ENCODE measurements at regions not wholly inside any gene's neighbourhood (a gene's known extent, or its start where the extent isn't known, plus 50 kb on each side); places are given as distances from the start of the nearest gene placed in this dataset.

DNA sequence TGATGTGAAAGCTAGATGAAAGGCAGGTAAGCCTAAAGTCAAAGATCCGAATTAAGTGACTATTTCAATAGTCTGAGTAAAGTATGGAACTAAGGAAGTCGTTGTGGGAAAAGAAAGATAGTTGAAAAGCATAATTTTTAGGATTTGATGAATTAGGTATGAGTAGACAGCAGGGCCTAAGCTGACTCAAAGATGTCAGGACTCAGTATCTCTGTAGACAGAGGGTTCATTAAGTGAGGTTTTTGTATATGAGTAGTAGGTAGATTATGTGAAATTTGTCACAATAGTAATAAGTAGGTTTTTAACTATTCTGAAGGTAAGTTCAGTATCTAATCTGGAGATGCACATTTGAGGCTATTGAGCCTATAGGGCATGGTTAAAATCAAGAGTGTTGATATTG is 196.4 kb downstream of the RASSF9 start:
- no peak for DNase-seq (ENCODE audit: low spot score)

DNA sequence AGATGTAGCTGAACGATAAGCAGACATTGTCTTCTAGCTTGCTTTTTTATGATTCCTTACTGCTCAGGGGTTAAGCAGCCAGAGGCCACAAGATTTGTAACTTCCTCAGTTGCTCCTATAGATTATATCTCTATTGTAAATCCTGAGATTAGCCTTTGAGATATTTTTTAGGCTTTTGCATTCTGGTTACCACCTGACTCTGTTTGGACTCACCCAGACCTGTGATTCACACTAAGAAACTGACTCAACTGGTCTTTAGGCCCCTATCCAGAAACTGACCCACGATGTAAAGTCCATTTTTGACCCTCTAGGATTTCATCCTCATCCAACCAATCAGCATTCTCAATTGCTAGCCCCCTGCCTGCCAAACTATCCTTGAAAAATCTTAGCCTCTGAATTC is 194.4 kb downstream of the RASSF9 start:
- no peak for DNase-seq (ENCODE audit: low spot score)

DNA sequence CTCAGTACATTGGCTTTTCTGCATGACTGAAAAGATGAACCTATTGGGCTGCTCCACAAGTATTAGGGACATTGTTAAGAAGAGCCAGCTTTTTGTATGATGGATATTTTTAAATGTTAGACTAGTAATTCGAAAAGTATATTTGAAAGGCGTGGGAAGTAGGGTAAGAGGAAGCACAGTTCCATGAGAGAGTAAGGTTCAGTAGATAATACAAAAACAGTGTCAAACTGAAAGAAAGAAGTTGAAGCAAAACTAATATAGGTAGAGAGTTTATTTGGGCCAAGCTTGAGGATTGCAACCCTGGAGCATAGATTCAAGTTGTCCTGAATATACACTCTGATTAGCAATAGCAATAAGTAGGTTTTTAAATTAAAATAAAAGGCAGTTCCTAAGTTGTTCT is 193.9 kb downstream of the RASSF9 start:
- no peak for DNase-seq (ENCODE audit: low spot score)

DNA sequence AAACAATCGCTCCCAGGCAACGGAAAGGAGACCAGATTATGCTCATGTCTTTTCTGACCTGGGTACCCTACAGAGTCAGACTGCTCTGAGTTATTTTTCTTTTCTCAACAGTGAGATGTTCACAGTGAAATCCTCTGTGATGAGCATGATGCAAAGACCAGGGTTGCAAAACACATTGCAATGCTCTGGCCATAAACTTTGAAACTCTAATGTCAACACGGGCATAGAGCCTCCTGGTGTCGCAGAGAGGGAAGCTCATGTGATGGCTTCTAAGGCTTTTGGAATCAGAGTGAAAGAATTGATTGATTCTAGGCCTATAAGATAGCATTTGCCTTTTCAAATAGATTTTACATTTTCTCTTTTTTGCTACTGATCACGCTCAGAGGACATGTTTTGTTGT is 193.4 kb downstream of the RASSF9 start:
- peak; percentile 48 for DNase-seq (ENCODE audit: low spot score)

DNA sequence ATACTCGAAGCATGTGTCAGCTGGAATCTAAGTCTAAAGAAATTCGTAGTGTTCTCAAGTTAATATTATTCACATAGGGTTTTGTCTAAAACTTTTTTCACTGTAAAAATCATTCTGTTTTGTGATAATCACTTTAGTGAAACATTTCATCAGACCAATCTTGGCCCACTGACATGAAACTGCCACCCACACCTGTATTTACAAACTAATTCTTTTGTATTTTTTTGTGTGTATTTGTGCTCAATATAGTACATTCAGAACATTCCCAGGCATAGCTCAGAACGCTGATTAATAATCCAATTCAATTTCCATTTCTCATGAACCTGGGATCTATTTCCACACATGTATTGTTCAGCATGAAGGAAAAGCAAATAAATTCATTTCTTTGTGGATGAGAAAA is 191.7 kb downstream of the RASSF9 start:
- DNase-seq (ENCODE audit: low spot score), result no peak

DNA sequence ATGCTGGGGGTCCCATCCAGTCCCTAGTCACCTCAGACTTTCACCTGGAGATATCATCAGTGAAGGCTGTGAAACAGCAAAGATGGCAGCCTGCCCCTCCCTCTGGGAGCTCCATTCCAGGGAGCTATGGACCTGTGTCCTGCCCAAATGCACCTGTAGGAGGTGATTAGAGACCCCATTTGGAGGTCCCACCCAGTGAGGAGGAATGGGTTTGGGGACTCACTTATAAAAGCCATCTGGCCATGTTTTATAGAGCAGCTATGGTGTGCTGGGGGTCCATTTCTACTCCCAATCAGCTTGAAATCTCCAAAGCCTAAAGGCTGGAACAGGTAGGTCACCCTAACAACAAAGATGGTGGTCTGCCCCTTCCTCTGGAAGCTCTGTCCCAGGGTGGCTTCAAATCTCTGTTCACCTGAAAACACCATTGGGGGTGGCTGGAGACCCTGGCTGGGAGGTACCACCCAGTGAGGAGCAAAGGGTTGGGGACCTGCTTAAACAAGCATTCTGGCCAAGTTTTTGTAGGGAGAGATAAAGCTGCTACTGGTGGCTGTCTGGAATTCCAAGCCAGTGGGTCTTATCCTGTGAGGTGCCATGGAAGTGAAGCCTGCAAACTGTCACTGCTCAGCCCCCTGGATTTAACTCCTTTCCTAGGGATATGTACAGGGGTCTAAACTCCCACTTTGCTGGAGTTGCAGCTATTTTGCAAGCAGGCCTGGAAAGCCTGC is 182.3 kb downstream of the RASSF9 start:
- DNase-seq (ENCODE audit: low spot score), result no peak

DNA sequence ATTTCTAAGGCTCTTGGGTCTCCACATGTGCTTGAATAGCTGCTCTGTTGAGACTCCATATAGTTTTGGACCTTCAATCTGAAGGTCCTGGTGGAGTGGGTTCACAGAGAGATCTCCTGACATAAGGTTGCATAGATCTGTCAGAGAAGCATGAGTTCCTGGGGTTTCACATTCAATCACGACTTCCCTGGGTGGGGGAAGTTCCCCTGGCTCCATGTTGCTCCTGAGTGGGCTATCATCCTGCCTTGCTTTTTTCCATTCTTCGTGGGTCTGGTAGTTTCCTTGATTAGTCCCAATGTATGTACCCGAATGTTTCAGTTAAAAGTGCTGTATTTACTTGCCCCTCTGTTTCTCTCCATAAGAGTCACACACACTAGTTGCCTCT is 181.8 kb downstream of the RASSF9 start:
- DNase-seq (ENCODE audit: low spot score), result no peak

DNA sequence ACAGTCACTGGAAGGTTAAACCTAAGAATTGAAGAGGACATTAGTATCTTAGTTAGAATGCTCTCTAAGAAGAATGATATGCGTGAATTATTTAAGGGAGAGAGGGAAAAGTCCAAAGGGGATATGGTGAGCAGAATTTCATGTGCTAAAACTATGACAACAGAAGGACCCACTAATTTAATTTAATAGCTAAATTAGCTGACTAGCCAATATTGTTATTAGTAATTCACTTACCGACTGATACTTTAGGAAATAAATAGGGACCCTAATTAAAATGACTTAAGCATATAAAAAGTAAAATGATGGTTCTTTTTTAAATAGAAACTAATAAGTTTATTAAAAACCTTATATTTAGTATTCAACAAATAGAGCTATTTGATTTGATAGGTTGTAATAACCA is 179.6 kb downstream of the RASSF9 start:
- no peak for DNase-seq (ENCODE audit: low spot score)

DNA sequence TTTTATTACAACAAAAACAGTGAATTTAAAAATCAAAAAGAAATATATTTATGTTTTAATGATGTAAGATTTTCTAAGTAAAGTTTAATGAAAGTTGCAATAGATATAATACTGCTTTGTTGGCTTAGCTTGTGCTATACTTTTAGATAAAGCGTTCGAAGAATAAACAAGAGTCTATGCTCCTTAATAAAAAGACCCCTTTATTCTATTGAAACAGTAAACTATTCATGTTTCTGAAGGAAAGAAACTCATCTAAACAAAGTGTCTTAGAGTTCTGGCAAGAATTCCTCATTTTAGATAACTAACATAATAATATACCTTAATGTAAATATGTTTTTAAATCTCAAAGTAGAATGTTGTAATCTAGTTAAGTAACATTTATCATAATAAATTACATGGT is 179.0 kb downstream of the RASSF9 start:
- DNase-seq (ENCODE audit: low spot score), result no peak

DNA sequence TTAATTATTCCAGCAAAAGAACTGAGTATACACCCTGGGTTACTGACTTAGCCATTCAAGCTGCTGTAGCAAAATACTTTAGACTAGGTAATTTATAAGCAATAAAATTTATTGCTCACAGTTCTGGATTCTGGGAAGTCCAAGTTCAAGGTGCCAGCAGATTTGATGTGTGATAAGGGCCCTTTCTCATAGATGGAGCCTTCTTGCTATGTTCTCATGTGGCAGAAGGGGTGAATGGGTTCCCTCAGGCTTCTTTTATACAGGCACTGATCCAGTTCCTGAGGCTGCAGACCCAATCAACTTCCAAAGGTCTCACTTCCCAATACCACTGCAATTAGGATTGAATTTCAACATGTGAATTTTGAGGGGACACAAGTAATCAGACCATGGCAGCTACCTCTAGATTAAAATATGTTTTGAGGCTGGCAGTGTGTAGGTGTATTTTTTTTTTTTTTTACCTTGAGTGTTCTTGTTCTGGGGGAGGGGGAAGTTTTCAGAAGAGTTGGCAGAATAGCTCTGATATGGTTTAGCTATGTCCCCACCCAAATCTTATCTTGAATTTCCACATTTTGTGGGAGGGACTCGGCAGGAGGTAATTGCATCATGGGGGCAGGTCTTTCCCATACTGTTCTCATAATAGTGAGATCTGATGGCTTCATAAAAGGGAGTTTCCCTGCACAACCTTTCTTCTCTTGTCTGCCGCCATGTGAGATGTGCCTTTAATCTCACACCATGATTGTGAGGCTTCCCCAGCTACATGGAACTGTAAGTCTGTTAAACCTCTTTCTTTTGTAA is 178.2 kb downstream of the RASSF9 start:
- no peak for DNase-seq (ENCODE audit: low spot score)

DNA sequence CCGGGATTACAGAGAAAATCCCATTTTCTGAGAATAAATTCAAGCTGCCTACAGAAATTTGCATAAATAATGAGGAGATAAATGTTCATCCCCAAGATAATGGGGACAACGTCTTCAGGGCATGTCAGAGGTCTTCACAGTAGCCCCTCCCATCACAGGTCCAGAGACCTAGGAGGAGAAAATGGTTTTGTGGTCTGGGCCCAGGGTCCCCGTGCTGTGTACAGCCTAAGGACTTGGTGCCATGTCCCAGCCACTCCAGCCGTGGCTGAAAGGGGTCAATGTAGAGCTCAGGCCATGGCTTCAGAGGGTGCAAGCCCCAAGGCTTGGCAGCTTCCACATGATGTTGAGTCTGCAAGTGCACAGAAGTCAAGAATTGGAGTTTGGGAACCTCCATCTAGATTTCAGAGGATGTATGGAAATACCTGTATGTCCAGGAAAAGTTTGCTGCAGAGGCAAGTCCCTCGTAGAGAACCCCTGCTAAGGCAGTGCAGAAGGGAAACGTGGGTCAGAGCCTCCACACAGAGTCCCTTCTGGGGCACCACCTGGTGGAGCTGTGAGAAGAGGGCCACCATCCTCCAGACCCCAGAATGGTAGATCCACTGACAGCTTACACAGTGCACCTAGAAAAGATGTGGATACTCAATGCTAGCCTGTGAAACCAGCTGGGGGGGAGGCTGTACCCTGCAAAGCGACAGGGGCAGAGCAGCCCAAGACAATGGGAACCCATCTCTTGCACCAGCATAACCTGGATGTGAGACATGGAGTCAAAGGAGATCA is 176.3 kb downstream of the RASSF9 start:
- no peak for DNase-seq (ENCODE audit: low spot score)

DNA sequence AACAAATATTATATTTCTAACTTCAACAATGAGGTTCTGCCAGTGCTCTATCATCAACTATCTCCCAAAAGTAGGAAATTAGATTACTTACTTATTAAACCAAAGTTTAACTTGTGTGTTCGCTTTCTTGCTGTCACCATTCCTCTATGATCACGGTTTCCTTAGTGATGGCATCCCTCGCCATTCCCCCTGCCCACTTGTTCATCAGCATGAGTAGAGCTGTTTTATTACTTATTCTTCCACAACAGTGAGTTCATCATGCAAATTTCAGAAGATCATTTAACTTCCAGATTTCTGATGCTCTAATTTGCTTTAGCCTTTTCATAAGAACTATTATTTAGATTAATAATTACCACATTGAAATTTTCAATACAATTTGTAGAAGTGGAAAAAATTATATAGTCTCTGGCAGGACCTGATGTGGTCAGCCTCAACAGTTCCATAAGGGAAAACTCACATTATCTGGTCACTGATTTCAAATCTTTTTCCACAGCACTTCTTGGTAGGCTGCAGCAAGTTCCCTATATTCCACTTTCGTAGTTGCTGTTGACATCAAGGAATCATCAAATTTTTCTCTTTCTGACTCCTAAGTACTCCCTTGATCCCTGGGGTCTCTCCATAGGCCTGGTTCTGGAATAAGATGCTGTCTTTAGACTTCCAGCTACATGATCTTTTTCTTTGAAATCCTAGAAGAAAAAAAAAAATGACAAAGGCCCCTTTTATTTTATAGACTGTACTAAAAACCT is 174.6 kb downstream of the RASSF9 start:
- no peak for DNase-seq (ENCODE audit: low spot score)

DNA sequence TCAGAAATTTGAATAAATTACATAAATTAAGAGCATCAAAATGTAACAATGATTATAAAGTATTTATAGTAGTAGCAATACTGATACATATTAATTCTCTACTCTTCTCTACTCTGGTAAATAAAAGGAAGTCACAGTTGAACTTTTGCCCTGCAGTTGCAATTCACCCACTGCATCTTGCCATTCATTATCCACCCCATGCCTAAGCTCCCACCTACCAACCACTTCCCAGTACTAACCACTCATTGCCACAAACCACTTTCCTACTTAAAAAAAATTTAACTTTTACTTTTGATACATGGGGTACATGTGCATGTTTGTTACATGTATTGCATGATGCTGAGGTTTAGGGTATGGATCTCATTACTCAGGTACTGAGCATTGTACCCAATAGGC is 174.0 kb downstream of the RASSF9 start:
- DNase-seq (ENCODE audit: low spot score), result no peak

DNA sequence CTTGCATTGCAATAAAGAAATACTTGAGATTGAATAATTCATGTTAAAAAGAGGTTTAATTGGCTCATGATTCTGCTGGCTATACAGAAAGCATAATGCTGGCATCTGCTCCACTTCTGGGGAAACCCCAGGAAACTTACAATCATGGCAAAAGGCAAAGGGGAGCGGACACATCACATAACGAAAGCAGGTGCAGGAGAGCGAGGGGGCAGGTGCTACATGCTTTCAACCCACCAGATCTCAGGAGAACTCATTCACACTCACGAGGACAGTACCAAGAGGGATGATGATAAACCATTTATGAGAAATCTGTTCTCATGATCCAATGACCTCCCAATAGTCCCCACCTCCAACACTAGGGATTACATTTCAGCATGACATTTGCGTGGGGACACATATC is 172.6 kb downstream of the RASSF9 start:
- DNase-seq (ENCODE audit: low spot score), result no peak

DNA sequence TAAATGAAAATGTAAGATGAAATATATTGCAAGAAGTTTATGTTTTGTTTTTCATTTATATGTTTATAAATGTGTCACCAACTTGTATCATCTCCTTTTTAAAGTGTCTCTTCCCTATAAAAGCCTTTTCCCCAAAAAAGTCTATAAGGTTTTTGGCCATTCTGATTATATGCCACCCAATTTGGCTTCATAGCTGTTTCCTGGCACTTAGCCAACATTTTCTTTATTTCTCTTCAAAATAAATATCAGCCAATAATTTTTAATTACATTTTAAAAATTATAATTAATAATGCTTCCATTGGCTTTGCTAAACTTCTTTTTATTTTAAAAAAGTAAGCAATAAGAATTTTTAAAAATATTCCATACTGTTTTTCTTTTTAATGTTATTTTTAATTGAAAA is 171.8 kb downstream of the RASSF9 start:
- DNase-seq (ENCODE audit: low spot score), result no peak

DNA sequence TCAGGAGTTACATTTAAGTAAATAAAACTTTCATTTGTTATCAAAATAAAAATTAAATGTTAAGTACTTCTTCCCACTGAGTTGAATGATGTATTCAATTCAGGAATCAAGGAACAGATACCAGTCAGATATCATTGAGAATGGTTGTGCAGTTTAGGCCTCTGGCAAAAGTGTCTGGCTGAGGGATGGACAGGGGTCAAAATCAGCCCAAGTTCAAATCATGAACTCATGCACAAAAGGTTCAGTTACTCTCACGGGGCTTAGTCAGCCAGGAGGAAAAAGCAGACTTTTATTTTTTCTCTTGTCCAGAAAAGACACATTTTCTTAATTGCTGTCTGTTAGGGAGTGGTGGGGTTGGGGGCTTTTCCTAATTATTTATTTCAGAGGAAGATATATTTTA is 166.3 kb downstream of the RASSF9 start:
- DNase-seq (ENCODE audit: low spot score), result no peak

DNA sequence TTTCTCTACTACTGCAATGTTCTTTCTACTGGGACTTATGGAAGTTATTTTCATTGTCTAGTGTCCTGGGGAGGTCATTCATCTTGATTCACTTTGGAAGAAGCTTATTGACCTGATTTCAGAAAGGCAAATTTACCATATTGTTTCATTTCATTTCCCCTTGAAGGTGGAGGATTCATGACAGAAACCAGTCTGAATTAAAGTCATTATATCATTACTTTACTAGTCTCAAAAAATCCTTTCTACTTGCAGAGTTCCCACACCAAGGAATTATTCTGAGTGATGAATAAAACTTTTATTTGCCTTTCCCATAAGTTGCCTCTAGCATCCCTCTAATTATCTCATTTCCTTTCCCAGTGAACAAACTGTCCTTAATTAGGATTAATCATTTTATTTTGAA is 163.8 kb downstream of the RASSF9 start:
- no peak for DNase-seq (ENCODE audit: low spot score)

DNA sequence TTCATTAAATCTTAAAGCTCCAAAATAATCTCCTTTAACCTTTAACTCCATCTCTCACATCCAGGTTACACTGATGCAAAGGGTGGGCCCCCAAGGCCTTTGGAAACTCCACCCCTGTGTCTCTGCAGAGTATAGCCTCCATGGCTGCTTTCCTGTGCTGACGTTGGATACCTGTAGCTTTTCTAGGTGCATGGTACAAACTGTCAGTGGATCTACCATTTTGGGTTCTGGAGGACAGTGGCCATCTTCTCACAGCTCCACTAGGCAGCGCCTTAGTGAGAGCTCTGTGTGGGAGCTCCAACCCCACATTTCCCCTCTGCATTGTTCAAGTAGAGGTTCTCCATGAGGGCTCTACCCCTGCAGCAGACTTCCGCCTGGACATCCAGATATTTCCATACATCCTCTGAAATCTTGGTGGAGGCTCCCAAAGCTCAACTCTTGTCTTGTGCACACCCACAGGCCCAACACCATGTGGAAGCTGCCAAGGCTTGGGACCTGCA is 162.2 kb downstream of the RASSF9 start:
- DNase-seq (ENCODE audit: low spot score), result no peak

DNA sequence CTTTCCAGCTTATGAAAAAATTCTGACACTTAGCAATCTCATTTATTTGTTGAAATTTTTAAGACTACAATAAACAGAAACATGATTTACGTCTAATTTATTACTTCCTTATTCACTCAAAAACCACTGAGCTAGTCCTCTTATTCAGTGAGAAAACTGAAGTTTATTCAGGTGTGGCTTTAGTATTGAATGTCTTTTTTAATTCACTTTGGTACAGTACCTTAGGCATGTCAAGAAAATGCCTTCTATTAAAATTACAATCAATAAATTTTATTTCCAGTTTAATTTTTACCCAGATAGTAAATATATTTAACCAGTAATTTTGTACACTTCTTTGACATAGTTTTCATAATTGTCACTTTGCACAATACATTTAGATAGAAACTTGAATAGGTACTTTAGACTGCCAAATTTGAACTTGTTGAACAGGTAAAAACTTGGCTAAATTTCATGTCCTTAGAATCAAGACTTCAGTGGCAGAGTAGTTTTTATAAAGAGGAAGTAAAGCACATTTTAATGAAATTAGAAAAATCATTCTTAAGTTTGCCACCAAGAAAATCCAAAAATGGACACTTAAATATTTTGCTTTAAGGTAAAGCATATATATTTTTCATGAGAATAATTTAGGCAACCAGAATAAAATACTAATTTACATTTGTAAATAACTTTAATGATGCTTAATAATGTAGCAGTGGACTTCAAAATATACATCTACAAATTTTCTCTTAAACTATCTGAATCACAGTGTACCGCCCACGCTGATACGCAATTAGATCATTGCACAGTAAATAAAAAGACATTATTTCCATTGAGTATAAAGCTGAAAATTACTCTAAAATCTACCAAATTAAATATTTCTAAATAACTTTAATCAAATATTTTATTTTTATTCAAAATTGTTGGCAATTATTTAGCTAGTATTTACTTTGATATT is 159.1 kb downstream of the RASSF9 start:
- DNase-seq (ENCODE audit: low spot score), result no peak

DNA sequence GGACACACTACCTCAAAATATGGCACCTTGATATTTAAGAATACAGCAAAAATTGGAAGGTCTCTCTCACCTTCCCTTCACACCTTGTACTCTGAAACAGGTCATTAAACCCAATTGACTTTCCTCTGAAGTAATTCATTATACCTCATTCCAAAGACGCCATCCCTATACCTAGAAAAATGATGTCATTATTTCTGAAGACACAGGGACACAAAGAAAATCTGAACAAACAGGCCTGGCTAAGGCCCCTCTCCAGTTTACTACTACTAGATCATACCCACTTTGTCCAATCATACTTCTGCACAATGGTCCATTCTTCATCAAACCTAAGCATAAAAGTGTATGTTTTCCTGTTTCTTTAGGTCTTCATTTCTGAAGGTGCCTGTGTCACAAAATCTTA is 156.9 kb downstream of the RASSF9 start:
- no peak for DNase-seq (ENCODE audit: low spot score)

DNA sequence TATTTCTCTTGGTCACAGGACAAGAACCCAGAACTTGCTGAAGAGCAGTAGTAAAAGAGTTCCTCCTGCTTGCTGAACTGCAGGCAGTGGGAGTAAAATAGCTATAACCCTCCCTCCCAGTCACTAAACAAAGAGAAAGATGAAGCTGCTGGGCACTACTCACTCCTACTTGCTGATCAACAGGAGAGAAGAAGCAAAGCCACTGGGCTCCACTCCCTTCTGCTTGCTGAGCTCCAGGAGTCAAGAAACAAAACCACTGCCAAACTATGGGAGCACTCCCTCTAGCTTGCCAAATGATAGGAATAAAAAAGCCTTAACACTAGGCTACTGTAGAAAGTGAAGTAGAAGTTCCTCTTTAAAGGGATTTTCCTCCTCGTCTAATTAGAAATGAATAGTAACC is 155.3 kb downstream of the RASSF9 start:
- no peak for DNase-seq (ENCODE audit: low spot score)
